ENCODE measurements at regions not wholly inside any gene's neighbourhood (a gene's known extent, or its start where the extent isn't known, plus 50 kb on each side); places are given as distances from the start of the nearest gene placed in this dataset.

DNA sequence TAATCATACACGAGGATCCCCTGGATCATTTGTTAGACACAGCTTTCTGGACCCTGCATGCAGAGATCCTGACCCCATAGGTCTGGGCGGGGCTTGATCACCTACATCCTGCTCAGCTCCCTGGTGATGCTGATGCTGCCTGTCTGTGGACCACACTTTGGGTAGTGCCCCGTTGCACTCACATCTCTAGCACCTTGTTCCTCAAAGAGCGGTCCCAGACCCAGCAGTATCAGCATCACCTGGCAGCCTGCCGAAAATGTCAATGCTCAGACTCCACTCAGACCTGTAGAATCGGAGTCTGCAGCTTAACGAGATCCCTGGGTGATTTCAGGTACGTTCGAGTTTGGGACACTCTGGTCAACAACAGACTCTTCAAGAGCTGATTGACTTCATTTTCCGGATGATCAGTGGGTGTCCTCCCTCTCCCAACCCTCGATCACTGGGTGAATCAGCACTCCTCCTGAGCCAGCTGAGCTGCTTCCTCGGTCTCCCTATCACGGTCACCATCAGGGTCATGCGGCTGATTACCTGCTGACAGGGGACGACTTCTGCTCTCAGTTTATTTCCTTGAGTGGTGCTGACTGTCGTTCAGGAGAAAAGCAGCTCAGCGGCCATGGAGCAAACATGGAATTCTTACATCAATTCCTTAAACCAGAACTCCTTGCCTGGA, 150.6 kb upstream of the RAB12 start:
- Mint-ChIP-seq H3K27ac (ENCODE audit: unreplicated experiment) (no peak overlapping the region), H3K4me1 (no peaks in the 10 kb centered on the region), H3K4me3 (no peak overlapping the region), H3K9me3 (peaks cover 8% of the 10 kb centered on the region), H3K27me3 (ENCODE audit: low read depth) (no peaks in the 10 kb centered on the region), H3K36me3 (ENCODE audit: low read depth) (peaks cover 6% of the 10 kb centered on the region)
- DNase-seq (ENCODE audit: low read depth, low spot score), result no peak
- TF ChIP-seq, protein P1, sequence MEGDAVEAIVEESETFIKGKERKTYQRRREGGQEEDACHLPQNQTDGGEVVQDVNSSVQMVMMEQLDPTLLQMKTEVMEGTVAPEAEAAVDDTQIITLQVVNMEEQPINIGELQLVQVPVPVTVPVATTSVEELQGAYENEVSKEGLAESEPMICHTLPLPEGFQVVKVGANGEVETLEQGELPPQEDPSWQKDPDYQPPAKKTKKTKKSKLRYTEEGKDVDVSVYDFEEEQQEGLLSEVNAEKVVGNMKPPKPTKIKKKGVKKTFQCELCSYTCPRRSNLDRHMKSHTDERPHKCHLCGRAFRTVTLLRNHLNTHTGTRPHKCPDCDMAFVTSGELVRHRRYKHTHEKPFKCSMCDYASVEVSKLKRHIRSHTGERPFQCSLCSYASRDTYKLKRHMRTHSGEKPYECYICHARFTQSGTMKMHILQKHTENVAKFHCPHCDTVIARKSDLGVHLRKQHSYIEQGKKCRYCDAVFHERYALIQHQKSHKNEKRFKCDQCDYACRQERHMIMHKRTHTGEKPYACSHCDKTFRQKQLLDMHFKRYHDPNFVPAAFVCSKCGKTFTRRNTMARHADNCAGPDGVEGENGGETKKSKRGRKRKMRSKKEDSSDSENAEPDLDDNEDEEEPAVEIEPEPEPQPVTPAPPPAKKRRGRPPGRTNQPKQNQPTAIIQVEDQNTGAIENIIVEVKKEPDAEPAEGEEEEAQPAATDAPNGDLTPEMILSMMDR (conservative IDR thresholded peaks at IDR 0.05), result no peak

DNA sequence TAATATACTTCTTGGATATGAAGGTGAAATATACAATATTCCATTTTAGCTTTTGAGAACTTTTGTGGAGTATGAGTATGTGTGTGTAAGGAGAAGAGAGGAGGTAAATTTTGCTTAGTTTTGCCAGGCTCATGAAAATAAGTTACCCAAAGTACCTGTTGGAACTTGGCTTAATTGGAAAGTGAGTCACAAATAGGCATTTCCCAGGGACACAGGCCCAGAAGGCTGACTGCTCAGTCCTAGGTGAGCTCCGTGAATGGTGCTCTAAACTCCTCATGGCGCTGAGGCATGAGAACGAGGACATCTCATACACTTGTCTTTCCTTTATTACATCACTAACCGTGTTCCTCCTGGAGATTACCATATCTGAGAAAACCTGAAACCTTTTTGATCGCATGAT, 148.5 kb upstream of the RAB12 start:
- Mint-ChIP-seq H3K27me3 (ENCODE audit: low read depth) (no peaks in the 10 kb centered on the region), H3K36me3 (ENCODE audit: low read depth) (peaks cover 6% of the 10 kb centered on the region), H3K4me3 (no peak overlapping the region), H3K4me1 (no peaks in the 10 kb centered on the region), H3K27ac (ENCODE audit: unreplicated experiment) (no peak overlapping the region), H3K9me3 (peaks cover 10% of the 10 kb centered on the region)
- TF ChIP-seq, protein P1 (conservative IDR thresholded peaks at IDR 0.05), result no peak
- DNase-seq (ENCODE audit: low read depth, low spot score), result no peak

DNA sequence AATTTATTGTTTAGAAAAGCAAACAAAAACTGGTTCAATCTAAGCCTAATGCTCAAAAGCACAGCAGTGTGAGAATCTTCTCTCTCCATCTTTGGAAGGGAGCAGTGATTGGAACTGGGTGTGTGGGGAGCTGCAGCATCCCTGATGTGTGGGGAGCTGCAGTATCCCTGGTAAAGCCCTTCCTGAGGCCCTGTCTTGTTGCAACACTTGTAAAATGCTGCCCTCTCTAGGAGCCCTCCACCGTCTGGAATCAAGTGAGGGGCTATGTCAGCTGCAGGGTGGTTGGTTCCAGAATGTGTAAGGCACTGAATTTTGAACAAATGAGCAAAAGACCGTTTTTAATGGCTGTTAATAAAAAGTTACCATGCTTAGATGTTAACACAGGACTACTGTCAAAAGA, 147.7 kb upstream of the RAB12 start:
- peaks cover 10% of the 10 kb centered on the region for H3K9me3 Mint-ChIP-seq
- TF ChIP-seq, protein P1 (conservative IDR thresholded peaks at IDR 0.05), result no peak
- peaks cover 6% of the 10 kb centered on the region for H3K36me3 Mint-ChIP-seq (ENCODE audit: low read depth)
- H3K27ac Mint-ChIP-seq (ENCODE audit: unreplicated experiment), result no peak overlapping the region
- H3K4me1 Mint-ChIP-seq, result no peaks in the 10 kb centered on the region
- H3K4me3 Mint-ChIP-seq, result no peak overlapping the region
- no peak for DNase-seq (ENCODE audit: low read depth, low spot score)
- H3K27me3 Mint-ChIP-seq (ENCODE audit: low read depth), result no peaks in the 10 kb centered on the region

DNA sequence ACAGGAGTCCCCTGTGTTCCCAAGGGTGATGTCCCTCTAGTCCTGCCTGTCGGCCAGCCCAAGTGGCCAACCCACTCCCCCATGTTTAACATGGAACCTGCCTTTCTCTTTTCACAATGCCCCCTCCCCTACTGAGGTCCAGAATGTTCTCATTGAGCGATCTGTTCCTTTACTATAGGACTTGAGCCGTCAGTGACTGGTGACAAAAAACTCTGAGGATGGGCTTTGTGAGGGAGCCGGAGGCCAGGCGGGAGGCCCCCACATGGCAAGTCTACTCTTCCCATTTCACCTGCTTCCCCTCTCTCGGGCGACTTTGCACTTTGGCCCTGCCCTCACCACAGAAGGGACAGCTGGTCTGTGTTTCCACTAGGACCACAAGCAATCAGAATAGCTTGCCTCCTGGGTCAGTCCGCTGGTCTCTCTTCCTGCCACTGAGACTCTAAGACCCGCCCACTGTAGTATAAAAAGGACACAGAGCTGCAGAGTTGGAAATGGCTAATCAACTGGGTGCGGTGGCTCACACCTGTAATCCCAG, 146.5 kb upstream of the RAB12 start:
- Mint-ChIP-seq H3K4me3 (no peak overlapping the region), H3K4me1 (no peaks in the 10 kb centered on the region), H3K9me3 (peaks cover 10% of the 10 kb centered on the region), H3K27me3 (ENCODE audit: low read depth) (no peaks in the 10 kb centered on the region), H3K27ac (ENCODE audit: unreplicated experiment) (no peak overlapping the region), H3K36me3 (ENCODE audit: low read depth) (peaks cover 6% of the 10 kb centered on the region)
- TF ChIP-seq, protein P1 (conservative IDR thresholded peaks at IDR 0.05), result no peak
- DNase-seq (ENCODE audit: low read depth, low spot score), result no peak

DNA sequence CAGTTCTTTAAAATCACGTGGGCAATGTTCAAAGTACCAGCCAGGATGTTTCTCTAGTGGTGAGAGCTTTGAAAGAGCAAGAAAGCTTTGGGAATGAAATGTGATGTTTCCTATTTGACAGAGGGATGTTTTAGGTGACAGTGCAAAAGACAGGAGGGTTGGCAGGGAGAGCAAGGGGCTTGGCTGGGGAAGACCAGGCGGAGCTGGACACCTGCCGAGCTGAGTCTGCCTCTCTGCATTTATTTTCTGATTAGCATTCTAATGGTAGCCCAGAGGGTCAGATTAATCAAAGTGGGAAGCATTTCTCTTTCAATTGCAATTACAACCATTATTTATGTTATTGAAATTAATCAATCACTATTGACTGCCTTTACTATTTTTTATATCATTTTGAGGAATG, 145.4 kb upstream of the RAB12 start:
- peaks cover 10% of the 10 kb centered on the region for H3K9me3 Mint-ChIP-seq
- H3K4me1 Mint-ChIP-seq, result no peaks in the 10 kb centered on the region
- no peak for DNase-seq (ENCODE audit: low read depth, low spot score)
- TF ChIP-seq, protein P1 (conservative IDR thresholded peaks at IDR 0.05), result no peak
- no peak overlapping the region for H3K27ac Mint-ChIP-seq (ENCODE audit: unreplicated experiment)
- peaks cover 6% of the 10 kb centered on the region for H3K36me3 Mint-ChIP-seq (ENCODE audit: low read depth)
- H3K27me3 Mint-ChIP-seq (ENCODE audit: low read depth), result no peaks in the 10 kb centered on the region
- no peak overlapping the region for H3K4me3 Mint-ChIP-seq
